ENCODE measurements at regions not wholly inside any gene's neighbourhood (a gene's known extent, or its start where the extent isn't known, plus 50 kb on each side); places are given as distances from the start of the nearest gene placed in this dataset.

- ChIA-PET POLR2A (no interaction called here), CTCF (no interaction called here)
- in situ Hi-C loops (cut with HindIII; ENCODE audit: low pct_unique_long_range_greater_than_20kb, low sequenced_read_pairs) (no loop called here), intact Hi-C loops (cut with micrococcal nuclease; ENCODE audit: unreplicated experiment) (no loop called here)
- H3K36me3 ChIP-seq (ENCODE audit: control insufficient read depth, insufficient read depth, low read length) = no peaks in the 10 kb centered on the region
- no peaks in the 10 kb centered on the region for H3K27me3 ChIP-seq (ENCODE audit: control insufficient read depth, insufficient read depth, low read length)
- ATAC-seq (no peak), DNase-seq (ENCODE audit: low read depth, low spot score) (no peak)
- TF ChIP-seq TCF7L2 (IDR thresholded peaks at IDR 0.05; ENCODE audit: low read depth, low read length) (no peak), POLR2AphosphoS5 (IDR thresholded peaks at IDR 0.05; ENCODE audit: low read depth, low read length) (no peak), SIN3A (IDR thresholded peaks at IDR 0.05; ENCODE audit: borderline replicate concordance, insufficient read depth, low read depth, low read length) (no peak)
- TF ChIP-seq, protein P1, sequence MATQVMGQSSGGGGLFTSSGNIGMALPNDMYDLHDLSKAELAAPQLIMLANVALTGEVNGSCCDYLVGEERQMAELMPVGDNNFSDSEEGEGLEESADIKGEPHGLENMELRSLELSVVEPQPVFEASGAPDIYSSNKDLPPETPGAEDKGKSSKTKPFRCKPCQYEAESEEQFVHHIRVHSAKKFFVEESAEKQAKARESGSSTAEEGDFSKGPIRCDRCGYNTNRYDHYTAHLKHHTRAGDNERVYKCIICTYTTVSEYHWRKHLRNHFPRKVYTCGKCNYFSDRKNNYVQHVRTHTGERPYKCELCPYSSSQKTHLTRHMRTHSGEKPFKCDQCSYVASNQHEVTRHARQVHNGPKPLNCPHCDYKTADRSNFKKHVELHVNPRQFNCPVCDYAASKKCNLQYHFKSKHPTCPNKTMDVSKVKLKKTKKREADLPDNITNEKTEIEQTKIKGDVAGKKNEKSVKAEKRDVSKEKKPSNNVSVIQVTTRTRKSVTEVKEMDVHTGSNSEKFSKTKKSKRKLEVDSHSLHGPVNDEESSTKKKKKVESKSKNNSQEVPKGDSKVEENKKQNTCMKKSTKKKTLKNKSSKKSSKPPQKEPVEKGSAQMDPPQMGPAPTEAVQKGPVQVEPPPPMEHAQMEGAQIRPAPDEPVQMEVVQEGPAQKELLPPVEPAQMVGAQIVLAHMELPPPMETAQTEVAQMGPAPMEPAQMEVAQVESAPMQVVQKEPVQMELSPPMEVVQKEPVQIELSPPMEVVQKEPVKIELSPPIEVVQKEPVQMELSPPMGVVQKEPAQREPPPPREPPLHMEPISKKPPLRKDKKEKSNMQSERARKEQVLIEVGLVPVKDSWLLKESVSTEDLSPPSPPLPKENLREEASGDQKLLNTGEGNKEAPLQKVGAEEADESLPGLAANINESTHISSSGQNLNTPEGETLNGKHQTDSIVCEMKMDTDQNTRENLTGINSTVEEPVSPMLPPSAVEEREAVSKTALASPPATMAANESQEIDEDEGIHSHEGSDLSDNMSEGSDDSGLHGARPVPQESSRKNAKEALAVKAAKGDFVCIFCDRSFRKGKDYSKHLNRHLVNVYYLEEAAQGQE (IDR thresholded peaks at IDR 0.05; ENCODE audit: insufficient read depth in 1 of 2, low read depth in 2 of 2, low read length in 1 of 2) = no peak
- TF ChIP-seq, protein P2, sequence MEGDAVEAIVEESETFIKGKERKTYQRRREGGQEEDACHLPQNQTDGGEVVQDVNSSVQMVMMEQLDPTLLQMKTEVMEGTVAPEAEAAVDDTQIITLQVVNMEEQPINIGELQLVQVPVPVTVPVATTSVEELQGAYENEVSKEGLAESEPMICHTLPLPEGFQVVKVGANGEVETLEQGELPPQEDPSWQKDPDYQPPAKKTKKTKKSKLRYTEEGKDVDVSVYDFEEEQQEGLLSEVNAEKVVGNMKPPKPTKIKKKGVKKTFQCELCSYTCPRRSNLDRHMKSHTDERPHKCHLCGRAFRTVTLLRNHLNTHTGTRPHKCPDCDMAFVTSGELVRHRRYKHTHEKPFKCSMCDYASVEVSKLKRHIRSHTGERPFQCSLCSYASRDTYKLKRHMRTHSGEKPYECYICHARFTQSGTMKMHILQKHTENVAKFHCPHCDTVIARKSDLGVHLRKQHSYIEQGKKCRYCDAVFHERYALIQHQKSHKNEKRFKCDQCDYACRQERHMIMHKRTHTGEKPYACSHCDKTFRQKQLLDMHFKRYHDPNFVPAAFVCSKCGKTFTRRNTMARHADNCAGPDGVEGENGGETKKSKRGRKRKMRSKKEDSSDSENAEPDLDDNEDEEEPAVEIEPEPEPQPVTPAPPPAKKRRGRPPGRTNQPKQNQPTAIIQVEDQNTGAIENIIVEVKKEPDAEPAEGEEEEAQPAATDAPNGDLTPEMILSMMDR (IDR thresholded peaks at IDR 0.05) = no peak
- H3K4me1 ChIP-seq (ENCODE audit: control insufficient read depth, insufficient read depth, low read length) = no peaks in the 10 kb centered on the region
- no peaks in the 10 kb centered on the region for H3K9me3 ChIP-seq (ENCODE audit: control insufficient read depth, insufficient read depth, low read depth, low read length)
- H3K4me3 ChIP-seq (ENCODE audit: low read depth in 2 of 2, low read length in 2 of 2) = no peak overlapping the region
- H3K27ac ChIP-seq (ENCODE audit: low read length) = no peak overlapping the region
- no TSS peak for BruUV-seq (replicated peaks)
These were observed 622.0 kb downstream of the CENPC start for GRCh38 chr4:66923081-66923865.

DNA sequence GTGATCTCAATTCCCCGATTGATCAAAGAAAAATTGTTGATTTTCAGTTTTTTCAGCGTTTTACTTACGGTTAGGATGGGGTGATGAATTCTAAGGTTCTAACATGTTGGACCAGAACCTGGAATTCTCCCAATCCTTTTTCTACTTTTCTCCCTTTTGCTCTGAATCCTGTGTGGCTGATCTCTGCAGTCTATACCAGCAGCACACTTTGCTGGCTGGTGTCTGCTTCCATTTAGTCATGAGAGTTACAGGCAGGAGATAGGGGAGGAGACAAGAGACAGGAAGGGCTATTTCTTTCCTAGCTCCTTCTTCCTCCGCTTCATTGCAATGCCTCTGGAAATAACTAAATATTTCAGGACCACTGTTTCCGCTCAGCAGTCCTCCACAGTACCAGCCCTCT, 623.9 kb downstream of the CENPC start:
- CTCF ChIA-PET = no interaction called here

More for the DNA sequence above, 623.9 kb downstream of the CENPC start:
- POLR2A ChIA-PET = no interaction called here
- no peak for ATAC-seq
- BruUV-seq (replicated peaks) = no TSS peak
- no peak for DNase-seq (ENCODE audit: low read depth, low spot score)
- H3K27me3 ChIP-seq (ENCODE audit: control insufficient read depth, insufficient read depth, low read length) = no peaks in the 10 kb centered on the region
- H3K4me1 ChIP-seq (ENCODE audit: control insufficient read depth, insufficient read depth, low read length) = no peaks in the 10 kb centered on the region
- H3K36me3 ChIP-seq (ENCODE audit: control insufficient read depth, insufficient read depth, low read length) = no peaks in the 10 kb centered on the region
- H3K4me3 ChIP-seq (ENCODE audit: low read depth in 2 of 2, low read length in 2 of 2) = no peak overlapping the region
- no peak overlapping the region for H3K27ac ChIP-seq (ENCODE audit: low read length)
- intact Hi-C loops (cut with micrococcal nuclease; ENCODE audit: unreplicated experiment) (no loop called here), in situ Hi-C loops (cut with HindIII; ENCODE audit: low pct_unique_long_range_greater_than_20kb, low sequenced_read_pairs) (no loop called here)
- no peaks in the 10 kb centered on the region for H3K9me3 ChIP-seq (ENCODE audit: control insufficient read depth, insufficient read depth, low read depth, low read length)
- TF ChIP-seq SIN3A (IDR thresholded peaks at IDR 0.05; ENCODE audit: borderline replicate concordance, insufficient read depth, low read depth, low read length) (no peak), TCF7L2 (IDR thresholded peaks at IDR 0.05; ENCODE audit: low read depth, low read length) (no peak), POLR2AphosphoS5 (IDR thresholded peaks at IDR 0.05; ENCODE audit: low read depth, low read length) (no peak)
- TF ChIP-seq, protein P2 (IDR thresholded peaks at IDR 0.05) = no peak
- TF ChIP-seq, protein P1 (IDR thresholded peaks at IDR 0.05; ENCODE audit: insufficient read depth in 1 of 2, low read depth in 2 of 2, low read length in 1 of 2) = no peak

All from Panc1 (cell line).